ENCODE measurements at regions not wholly inside any gene's neighbourhood (a gene's known extent, or its start where the extent isn't known, plus 50 kb on each side); places are given as distances from the start of the nearest gene placed in this dataset.
"Not testable (repeated sequence)": the region's sequence is repeated elsewhere in the genome, so short reads cannot be mapped to it uniquely, and the experiment has no call there.

DNA sequence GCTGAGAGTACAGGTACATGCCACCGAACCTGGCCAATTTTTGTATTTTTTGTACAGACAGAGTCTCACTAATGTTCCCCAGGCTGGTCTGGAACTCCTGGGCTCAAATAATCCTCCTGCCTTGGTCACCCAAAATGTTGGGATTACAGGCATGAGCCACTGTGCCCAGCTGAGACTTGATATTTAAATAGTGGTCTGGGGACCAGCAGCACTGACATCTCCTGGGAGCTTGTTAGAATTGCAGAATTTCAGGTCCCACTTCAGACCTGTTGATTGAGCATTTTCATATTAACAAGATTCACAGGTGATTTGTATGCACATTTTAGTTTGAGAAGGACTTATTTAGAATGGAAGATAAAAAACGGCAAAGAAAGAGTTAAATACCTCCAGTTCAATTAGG is 57.0 kb upstream of the COBL start:
- not testable (repeated sequence) for H3K9me3 ChIP-seq (ENCODE audit: severe bottlenecking); H3K27me3 ChIP-seq (ENCODE audit: insufficient read depth, low read depth, severe bottlenecking); H3K4me3 ChIP-seq (ENCODE audit: low read depth, low read length); H3K27ac ChIP-seq; H3K36me3 ChIP-seq; DNase-seq
- TF ChIP-seq CTCF (IDR thresholded peaks at IDR 0.05; ENCODE audit: low read depth, low read length), result peak; percentile 12; the same call in 1 of the 2 replicates

DNA sequence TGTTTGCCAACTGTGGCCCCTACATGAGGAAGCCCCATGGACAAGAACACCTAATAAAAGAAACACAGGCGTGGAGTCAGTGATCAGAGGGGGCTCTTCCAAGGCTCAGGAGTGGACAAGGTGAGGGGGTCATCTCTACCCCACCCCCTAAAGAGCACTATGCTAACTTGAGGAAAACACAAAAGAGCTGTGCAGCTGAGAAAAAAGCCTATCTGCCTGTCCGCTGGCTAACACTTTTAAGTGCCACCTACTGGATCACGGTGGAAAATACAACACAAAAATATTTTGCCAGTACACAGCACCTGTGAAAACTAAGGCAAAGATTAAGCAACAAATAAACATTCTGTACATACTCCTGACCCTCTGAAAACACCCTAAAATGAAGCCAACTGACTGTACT is 53.1 kb upstream of the COBL start:
- Histone ChIP-seq H3K27ac (no peak overlapping the region), H3K36me3 (no peaks in the 10 kb centered on the region), H3K4me3 (ENCODE audit: low read depth, low read length) (no peak overlapping the region), H3K9me3 (ENCODE audit: severe bottlenecking) (no peaks in the 10 kb centered on the region), H3K27me3 (ENCODE audit: insufficient read depth, low read depth, severe bottlenecking) (no peaks in the 10 kb centered on the region)
- TF ChIP-seq CTCF (IDR thresholded peaks at IDR 0.05; ENCODE audit: low read depth, low read length), result peak; percentile 47; the same call in 1 of the 2 replicates
- peak; percentile 29 for DNase-seq

GRCh38 chr7:51369228-51369627 is 52.6 kb upstream of the COBL start:
- not testable (repeated sequence) for H3K9me3 ChIP-seq (ENCODE audit: severe bottlenecking); H3K27ac ChIP-seq; H3K4me3 ChIP-seq (ENCODE audit: low read depth, low read length); H3K36me3 ChIP-seq; H3K27me3 ChIP-seq (ENCODE audit: insufficient read depth, low read depth, severe bottlenecking); DNase-seq

- no peak overlapping the region for H3K27ac ChIP-seq
- H3K27me3 ChIP-seq (ENCODE audit: insufficient read depth, low read depth, severe bottlenecking), result no peaks in the 10 kb centered on the region
- H3K4me3 ChIP-seq (ENCODE audit: low read depth, low read length), result no peak overlapping the region
- no peaks in the 10 kb centered on the region for H3K9me3 ChIP-seq (ENCODE audit: severe bottlenecking)
- no peak for DNase-seq
- no peak for TF ChIP-seq CTCF (IDR thresholded peaks at IDR 0.05; ENCODE audit: low read depth, low read length)
- H3K36me3 ChIP-seq, result no peaks in the 10 kb centered on the region
Measured at GRCh38 chr7:51368334-51368733, 51.7 kb upstream of the COBL start.

GRCh38 chr7:51367614-51367968 is 51.0 kb upstream of the COBL start:
- no peak overlapping the region for H3K27ac ChIP-seq
- H3K4me3 ChIP-seq (ENCODE audit: low read depth, low read length), result no peak overlapping the region
- DNase-seq, result no peak
- H3K27me3 ChIP-seq (ENCODE audit: insufficient read depth, low read depth, severe bottlenecking), result no peaks in the 10 kb centered on the region
- H3K9me3 ChIP-seq (ENCODE audit: severe bottlenecking), result no peaks in the 10 kb centered on the region
- TF ChIP-seq CTCF (IDR thresholded peaks at IDR 0.05; ENCODE audit: low read depth, low read length), result no peak
- H3K36me3 ChIP-seq, result no peaks in the 10 kb centered on the region

DNA sequence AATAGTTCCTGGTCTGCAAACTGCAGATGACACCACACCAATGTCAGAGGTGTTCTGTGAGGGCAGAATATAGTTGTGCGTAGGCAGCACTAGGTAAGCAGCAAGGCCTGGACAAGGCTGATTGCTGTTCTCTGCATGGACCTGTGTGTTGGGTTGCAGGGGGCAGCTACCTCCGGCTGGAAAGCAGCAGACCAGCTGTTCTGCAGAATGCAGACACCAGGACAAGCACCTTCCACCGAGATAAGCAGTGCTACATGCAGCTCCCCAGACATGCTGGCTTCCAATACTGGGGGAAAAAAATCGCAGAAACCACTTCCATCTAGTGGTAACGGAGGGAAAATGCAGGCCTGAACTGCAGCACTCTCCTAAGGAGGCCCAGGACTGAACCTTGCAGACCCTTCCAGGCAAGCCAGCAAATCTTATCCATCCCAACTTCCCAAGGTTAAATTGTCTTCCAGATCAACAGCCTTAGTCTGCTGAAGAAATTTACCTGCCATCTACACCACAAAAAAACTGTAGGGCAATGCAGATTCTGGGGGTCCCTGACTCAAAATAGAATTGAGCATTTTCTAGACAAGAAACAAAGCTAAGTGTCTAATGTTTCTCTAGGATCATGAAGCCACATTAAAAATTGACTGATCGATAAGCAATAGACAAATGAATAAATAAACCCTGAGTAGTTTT is 50.5 kb upstream of the COBL start:
- TF ChIP-seq CTCF (IDR thresholded peaks at IDR 0.05; ENCODE audit: low read depth, low read length), result peak; percentile 86
- Histone ChIP-seq H3K9me3 (ENCODE audit: severe bottlenecking) (no peaks in the 10 kb centered on the region), H3K27ac (no peak overlapping the region), H3K4me3 (ENCODE audit: low read depth, low read length) (no peak overlapping the region), H3K27me3 (ENCODE audit: insufficient read depth, low read depth, severe bottlenecking) (no peaks in the 10 kb centered on the region), H3K36me3 (no peaks in the 10 kb centered on the region)
- peak; percentile 60 for DNase-seq

Data from WERI-Rb-1 (cell line).